Activated T-helper 1 cell treated with anti-CD3 and anti-CD28 coated beads, Interleukin-12 subunit alpha, Interleukin-12 subunit beta, Interleukin-2, Interleukin-4 antibody, amounts not matched to agents 30 ng/mL and 10 ng/mL and 1 ng/mL, durations not matched to agents 14 hours and 24 hours and 36 hours (primary cell): ENCODE measurements at regions not wholly inside any gene's neighbourhood (a gene's known extent, or its start where the extent isn't known, plus 50 kb on each side); places are given as distances from the start of the nearest gene placed in this dataset.
"Not testable (repeated sequence)": the region's sequence is repeated elsewhere in the genome, so short reads cannot be mapped to it uniquely, and the experiment has no call there.

ENCODE experiments used
- DNase-seq: peaks from one replicate; pipeline ENCODE4 v3.0.0; 2021; ENCODE audit warnings: low spot score
- H3K27ac Mint-ChIP-seq: one replicate; pipeline ENCODE4 v1.8.0; 2021; ENCODE audit warnings: mild to moderate bottlenecking, mixed read lengths
- H3K27me3 Mint-ChIP-seq: one replicate; pipeline ENCODE4 v1.8.0; 2022; ENCODE audit warnings: mild to moderate bottlenecking, moderate library complexity, mixed read lengths; ENCODE audit not compliant: insufficient read depth
- H3K36me3 Mint-ChIP-seq: one replicate; pipeline ENCODE4 v1.8.0; 2021; ENCODE audit warnings: low read depth, mixed read lengths
- H3K4me1 Mint-ChIP-seq: one replicate; pipeline ENCODE4 v1.8.0; 2021; ENCODE audit warnings: low read depth, mixed read lengths
- H3K4me3 Mint-ChIP-seq: one replicate; pipeline ENCODE4 v1.8.0; 2021; ENCODE audit warnings: mild to moderate bottlenecking, moderate library complexity, mixed read lengths
- H3K9me3 Mint-ChIP-seq: one replicate; pipeline ENCODE4 v1.8.0; 2021; ENCODE audit warnings: mixed read lengths
- intact Hi-C: fragments of 100-400 bp; cut with micrococcal nuclease; formaldehyde crosslinking; loops from one replicate; pipeline ENCODE4 v1.15.1; 2024

DNA sequence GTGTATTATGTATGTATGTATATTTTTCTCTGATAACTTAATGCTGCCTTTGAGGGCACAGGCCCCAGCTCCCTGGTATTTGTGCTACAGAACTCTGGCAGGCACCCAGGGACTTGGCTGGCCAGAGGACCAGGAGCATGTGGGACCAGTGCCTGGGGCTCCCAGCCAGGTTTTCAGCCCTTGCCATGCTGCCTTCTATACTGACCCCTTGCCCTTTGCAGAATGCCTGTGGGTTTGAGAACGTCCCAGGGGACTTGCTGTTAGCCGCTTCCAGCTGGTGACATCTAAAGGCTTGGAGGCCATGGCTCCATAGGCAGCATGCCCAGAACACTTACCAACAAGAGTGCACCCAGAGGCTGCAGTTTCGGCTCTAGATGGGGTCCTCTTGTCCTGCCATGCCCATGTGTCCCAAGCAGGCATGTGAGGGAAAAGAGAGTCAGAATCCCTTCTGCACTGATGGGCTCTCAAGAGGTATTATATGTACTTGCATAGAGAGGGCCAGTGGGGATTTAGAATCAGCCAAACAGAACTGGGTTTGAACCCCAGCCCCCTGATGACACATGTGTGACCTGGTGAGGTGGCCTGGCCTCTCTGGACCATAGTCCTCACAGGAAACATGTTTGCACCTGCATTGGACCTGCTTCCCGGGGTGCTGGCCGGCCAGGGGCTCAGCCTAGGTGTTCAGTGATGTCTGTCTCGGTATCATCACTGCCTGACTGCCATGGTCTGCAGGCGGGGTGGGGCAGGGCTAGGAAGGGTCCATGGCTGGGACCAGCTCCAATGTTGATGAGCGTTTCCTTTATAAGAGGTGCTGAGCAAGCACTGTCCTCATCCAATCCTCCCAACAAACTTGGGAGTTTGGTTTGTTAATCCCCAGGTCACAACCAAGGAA is 119.2 kb upstream of the FHL2 start:
- Mint-ChIP-seq H3K27ac (no peak overlapping the region), H3K27me3 (peaks cover 8% of the 10 kb centered on the region), H3K36me3 (no peaks in the 10 kb centered on the region), H3K9me3 (no peaks in the 10 kb centered on the region), H3K4me3 (no peak overlapping the region), H3K4me1 (no peaks in the 10 kb centered on the region)
- DNase-seq, result no peak
- intact Hi-C loops, result no loop called here

- DNase-seq, result no peak
- no peaks in the 10 kb centered on the region for H3K36me3 Mint-ChIP-seq
- intact Hi-C loops, result no loop called here
- H3K27ac Mint-ChIP-seq, result no peak overlapping the region
- H3K4me3 Mint-ChIP-seq, result no peak overlapping the region
- no peaks in the 10 kb centered on the region for H3K4me1 Mint-ChIP-seq
- no peaks in the 10 kb centered on the region for H3K9me3 Mint-ChIP-seq
- H3K27me3 Mint-ChIP-seq, result peaks cover 20% of the 10 kb centered on the region
These were observed 116.9 kb upstream of the FHL2 start for GRCh38 chr2:105515581-105516415.

GRCh38 chr2:105514576-105514975 is 115.7 kb upstream of the FHL2 start:
- Mint-ChIP-seq H3K4me1 (no peaks in the 10 kb centered on the region), H3K36me3 (no peaks in the 10 kb centered on the region), H3K9me3 (no peaks in the 10 kb centered on the region), H3K4me3 (no peak overlapping the region), H3K27ac (no peak overlapping the region), H3K27me3 (peaks cover 20% of the 10 kb centered on the region)
- intact Hi-C loops, result no loop called here
- no peak for DNase-seq

GRCh38 chr2:105510761-105511528 is 112.1 kb upstream of the FHL2 start:
- Mint-ChIP-seq H3K36me3 (no peaks in the 10 kb centered on the region), H3K27me3 (peaks cover 20% of the 10 kb centered on the region), H3K4me3 (no peak overlapping the region), H3K27ac (no peak overlapping the region), H3K4me1 (no peaks in the 10 kb centered on the region), H3K9me3 (no peaks in the 10 kb centered on the region)
- no peak for DNase-seq
- intact Hi-C loops, result no loop called here

DNA sequence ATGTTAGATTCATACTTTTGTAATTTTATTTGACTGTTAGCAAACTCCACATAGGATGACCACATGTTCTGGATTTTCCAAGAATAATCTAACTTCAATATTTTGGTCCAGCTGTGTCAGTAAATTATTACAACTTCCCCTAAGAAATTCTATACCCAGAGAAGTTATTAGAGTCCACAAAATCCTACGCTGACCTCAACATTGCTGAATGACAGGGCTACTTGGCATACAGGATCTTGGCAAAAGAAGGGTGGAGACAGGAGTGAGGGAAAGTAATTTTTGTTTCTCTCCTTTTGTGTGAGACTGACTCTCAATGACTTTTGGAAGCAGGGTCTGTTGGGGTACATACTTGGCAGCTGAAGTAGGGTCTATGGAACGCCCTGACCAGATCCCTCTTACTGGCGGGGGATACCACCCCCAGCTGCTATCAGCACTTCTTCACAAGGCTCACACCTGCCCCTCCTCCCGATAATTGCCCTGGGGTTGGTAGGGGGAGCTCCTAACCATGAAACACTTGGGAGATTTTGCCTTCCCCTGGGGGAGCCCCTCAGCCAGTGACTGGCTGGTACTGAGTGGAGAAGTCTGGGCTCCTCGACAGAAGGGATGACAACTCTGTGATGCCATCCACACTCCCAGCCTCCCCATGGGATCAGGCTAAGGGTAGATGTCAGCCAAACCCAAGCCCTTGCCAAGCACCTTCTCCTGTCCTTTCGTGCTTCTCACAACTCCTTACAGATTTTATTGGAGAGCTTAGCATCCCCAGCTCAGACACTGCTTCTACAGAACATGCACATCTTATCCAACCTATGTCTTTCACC is 110.6 kb upstream of the FHL2 start:
- intact Hi-C loops, result no loop called here
- H3K27ac Mint-ChIP-seq, result no peak overlapping the region
- peaks cover 20% of the 10 kb centered on the region for H3K27me3 Mint-ChIP-seq
- no peaks in the 10 kb centered on the region for H3K4me1 Mint-ChIP-seq
- H3K9me3 Mint-ChIP-seq, result no peaks in the 10 kb centered on the region
- H3K36me3 Mint-ChIP-seq, result no peaks in the 10 kb centered on the region
- no peak overlapping the region for H3K4me3 Mint-ChIP-seq
- DNase-seq, result no peak

GRCh38 chr2:105506860-105507259 is 108.0 kb upstream of the FHL2 start:
- DNase-seq, intact Hi-C loops, H3K36me3 Mint-ChIP-seq: not testable (repeated sequence)

DNA sequence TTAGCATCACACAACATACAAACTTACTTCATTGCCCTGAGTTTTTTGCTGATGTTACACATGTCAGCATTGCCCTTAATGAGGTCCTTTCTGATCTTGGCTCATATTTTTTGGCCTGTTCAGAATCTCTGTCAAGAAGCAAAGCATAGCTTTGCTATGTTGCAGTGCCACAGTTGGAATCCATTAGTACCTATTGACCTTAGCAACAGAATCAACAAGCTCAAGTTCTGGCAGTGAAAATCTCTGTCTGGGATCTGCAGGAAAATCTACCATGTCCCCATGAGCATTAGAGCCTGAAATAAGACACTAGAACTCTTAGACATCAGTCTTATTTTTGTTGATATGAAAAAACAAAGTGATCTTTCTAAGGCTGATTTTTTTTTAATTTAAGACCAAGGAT is 105.6 kb upstream of the FHL2 start:
- Mint-ChIP-seq H3K36me3 (peaks cover 1% of the 10 kb centered on the region), H3K27ac (no peak overlapping the region), H3K9me3 (peaks cover 4% of the 10 kb centered on the region), H3K4me3 (no peak overlapping the region), H3K27me3 (peaks cover 8% of the 10 kb centered on the region), H3K4me1 (no peaks in the 10 kb centered on the region)
- no peak for DNase-seq
- intact Hi-C loops, result no loop called here

More at GRCh38 chr2:105506860-105507259, 108.0 kb upstream of the FHL2 start:
- H3K4me1 Mint-ChIP-seq, H3K9me3 Mint-ChIP-seq, H3K27me3 Mint-ChIP-seq, H3K4me3 Mint-ChIP-seq, H3K27ac Mint-ChIP-seq: not testable (repeated sequence)

DNA sequence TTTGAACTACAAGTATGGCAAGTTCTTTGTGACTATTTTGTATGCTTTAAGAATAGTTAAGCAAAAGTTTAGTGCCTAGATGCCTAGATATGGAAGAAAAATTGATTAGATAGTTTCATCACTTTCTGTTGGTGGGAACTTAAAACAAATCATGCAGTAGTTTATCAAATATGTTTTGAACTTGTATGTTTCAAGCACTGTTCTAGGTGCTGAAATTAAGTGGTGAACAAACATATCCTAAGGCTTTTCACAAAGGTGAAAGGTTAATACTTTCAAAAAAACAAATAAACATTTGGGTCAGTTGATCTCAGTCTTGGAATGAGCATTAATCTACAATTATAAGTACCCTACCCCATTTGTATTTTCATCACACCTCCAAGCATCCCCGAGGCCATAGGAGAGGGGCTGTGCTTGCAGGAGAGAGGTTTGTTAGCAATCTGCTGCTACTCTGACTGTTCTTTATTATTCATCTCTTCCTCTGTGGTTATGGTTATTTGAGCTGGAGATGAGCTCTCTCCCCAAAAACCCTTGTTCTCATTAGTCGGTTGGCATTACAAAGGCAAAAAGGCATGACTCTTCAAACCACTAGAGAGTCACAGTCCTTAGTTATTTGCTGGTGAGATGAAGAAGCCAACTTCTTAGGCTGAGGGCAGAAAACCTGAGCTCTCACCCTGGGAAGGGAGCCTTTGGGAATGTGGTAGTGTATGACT is 103.9 kb upstream of the FHL2 start:
- DNase-seq, result no peak
- H3K4me1 Mint-ChIP-seq, result no peaks in the 10 kb centered on the region

DNA sequence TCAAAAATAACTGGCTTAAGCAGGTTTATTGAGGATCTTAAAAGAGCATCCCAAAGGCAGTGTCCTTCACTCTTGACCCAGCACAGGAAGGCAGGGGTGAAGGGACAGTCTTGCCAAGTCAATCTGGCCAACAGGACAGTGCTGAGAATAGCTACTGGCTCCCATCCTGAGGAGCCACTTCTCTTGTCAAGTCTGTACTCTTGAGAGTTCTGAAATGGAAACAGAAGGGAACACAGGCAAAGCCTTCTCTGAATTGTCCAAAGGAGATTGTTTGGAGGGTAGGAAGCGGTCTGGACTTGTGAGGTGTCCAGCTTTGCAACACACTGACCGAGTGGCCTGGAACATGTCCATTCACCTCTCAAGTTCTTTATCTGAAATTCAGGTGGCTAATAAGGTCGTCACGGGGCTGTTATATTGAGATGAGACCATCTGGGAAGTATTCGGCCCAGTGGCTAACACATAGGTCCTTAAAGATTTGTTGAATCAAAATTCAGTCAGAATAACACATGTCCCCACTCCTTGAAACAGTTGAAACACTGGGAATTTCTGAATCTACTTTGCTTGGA is 99.5 kb upstream of the FHL2 start:
- Mint-ChIP-seq H3K4me3 (no peak overlapping the region), H3K27me3 (peaks cover 9% of the 10 kb centered on the region), H3K36me3 (peaks cover 1% of the 10 kb centered on the region), H3K4me1 (no peaks in the 10 kb centered on the region), H3K9me3 (peaks cover 4% of the 10 kb centered on the region), H3K27ac (no peak overlapping the region)
- DNase-seq, result no peak
- intact Hi-C loops, result no loop called here

More for the DNA sequence above, 103.9 kb upstream of the FHL2 start:
- Mint-ChIP-seq H3K27ac (no peak overlapping the region), H3K27me3 (peaks cover 12% of the 10 kb centered on the region), H3K4me3 (no peak overlapping the region), H3K36me3 (peaks cover 1% of the 10 kb centered on the region), H3K9me3 (peaks cover 4% of the 10 kb centered on the region)
- intact Hi-C loops, result no loop called here

DNA sequence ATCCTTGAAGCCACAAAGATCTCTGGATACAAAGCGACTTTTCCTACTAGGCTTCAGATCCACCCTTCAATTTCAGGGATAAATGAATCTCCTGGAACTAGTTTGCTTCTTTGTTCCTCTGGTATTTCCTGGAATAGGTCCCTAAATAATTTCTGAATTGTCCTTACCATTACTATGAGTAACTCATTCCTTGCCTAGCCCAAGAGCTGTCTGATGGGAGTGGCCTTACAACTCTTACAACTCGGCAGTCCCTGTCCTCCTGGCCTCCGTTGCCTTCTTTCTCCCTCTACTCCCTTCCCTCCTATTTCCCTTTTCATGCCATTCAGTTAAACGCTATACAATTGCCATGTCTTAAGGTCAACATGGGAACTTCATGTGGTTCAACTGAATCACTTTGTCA is 98.2 kb upstream of the FHL2 start:
- peaks cover 8% of the 10 kb centered on the region for H3K9me3 Mint-ChIP-seq
- H3K27me3 Mint-ChIP-seq, result peaks cover 16% of the 10 kb centered on the region
- H3K4me1 Mint-ChIP-seq, result no peaks in the 10 kb centered on the region
- peaks cover 1% of the 10 kb centered on the region for H3K36me3 Mint-ChIP-seq
- intact Hi-C loops, result no loop called here
- H3K4me3 Mint-ChIP-seq, result no peak overlapping the region
- no peak overlapping the region for H3K27ac Mint-ChIP-seq
- DNase-seq, result no peak

- intact Hi-C loops, result no loop called here
- Mint-ChIP-seq H3K4me3 (no peak overlapping the region), H3K27ac (no peak overlapping the region), H3K9me3 (peaks cover 8% of the 10 kb centered on the region), H3K36me3 (peaks cover 1% of the 10 kb centered on the region), H3K4me1 (no peaks in the 10 kb centered on the region), H3K27me3 (peaks cover 20% of the 10 kb centered on the region)
- no peak for DNase-seq
These were observed 97.4 kb upstream of the FHL2 start for GRCh38 chr2:105496271-105496670.
